ENCODE measurements at regions not wholly inside any gene's neighbourhood (a gene's known extent, or its start where the extent isn't known, plus 50 kb on each side); places are given as distances from the start of the nearest gene placed in this dataset.

DNA sequence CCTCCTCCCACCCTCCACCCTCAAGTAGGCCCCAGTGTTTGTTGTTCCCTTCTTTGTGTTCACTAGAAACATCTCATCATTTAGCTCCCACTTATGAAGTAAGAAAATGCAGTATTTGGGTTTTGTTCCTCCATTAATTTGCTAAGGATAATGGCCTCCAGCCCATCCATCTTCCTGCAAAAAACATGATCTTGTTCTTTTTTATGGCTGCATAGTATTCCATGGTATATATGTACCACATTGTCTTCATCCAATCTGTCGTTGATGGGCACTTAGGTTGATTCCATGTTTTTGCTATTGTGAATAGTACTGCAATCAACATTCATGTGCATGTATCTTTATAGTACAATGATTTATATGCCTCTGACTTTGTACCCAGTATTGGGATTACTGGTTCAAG, 416.8 kb upstream of the SASH1 start:
- TF ChIP-seq NRF1 (IDR thresholded peaks at IDR 0.05; ENCODE audit: low read depth, low read length) (no peak), CTCF (IDR thresholded peaks at IDR 0.05; ENCODE audit: control extremely low read depth in 1 of 3, insufficient read depth in 1 of 3, low read depth in 1 of 3, low read length in 3 of 3) (no peak), TCF12 (IDR thresholded peaks at IDR 0.05; ENCODE audit: low read depth, low read length) (no peak), CBX5 (IDR thresholded peaks at IDR 0.05; ENCODE audit: low read depth, low read length) (no peak), TEAD4 (IDR thresholded peaks at IDR 0.05; ENCODE audit: low read depth, low read length) (no peak), JUN (IDR thresholded peaks at IDR 0.05; ENCODE audit: low read depth, low read length) (no peak), SP1 (IDR thresholded peaks at IDR 0.05; ENCODE audit: low read depth, low read length) (no peak), HDAC6 (IDR thresholded peaks at IDR 0.05; ENCODE audit: low read depth, low read length) (no peak), ATF3 (IDR thresholded peaks at IDR 0.05; ENCODE audit: insufficient read depth, low read depth, low read length) (no peak)
- TF ChIP-seq, protein P1, sequence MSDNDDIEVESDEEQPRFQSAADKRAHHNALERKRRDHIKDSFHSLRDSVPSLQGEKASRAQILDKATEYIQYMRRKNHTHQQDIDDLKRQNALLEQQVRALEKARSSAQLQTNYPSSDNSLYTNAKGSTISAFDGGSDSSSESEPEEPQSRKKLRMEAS (IDR thresholded peaks at IDR 0.05): no peak

All from H1 (cell line).